HAP-1 (cell line): ENCODE measurements at regions not wholly inside any gene's neighbourhood (a gene's known extent, or its start where the extent isn't known, plus 50 kb on each side); places are given as distances from the start of the nearest gene placed in this dataset.

Source experiments
- DNase-seq, 2 experiments: peaks; one replicate each; pipeline ENCODE4 v3.0.0-alpha.2; 2016 to 2020; ENCODE audit warnings: low spot score in 2 of 2
- H3K27me3 ChIP-seq: fragments of 250-450 bp; sonication (Bioruptor Pico); 2 replicates; pipeline ENCODE4 v1.5.1; 2020; ENCODE audit warnings: low read depth, mild to moderate bottlenecking, moderate library complexity
- H3K36me3 ChIP-seq: fragments of 250-450 bp; sonication (Bioruptor Pico); replicated peaks from 2 replicates; pipeline ENCODE4 v1.5.1; 2020; ENCODE audit warnings: mild to moderate bottlenecking
- H3K4me1 ChIP-seq: fragments of 250-450 bp; sonication (Bioruptor Pico); 2 replicates; pipeline ENCODE4 v1.5.1; 2020; ENCODE audit warnings: mild to moderate bottlenecking
- H3K4me3 ChIP-seq: fragments of 250-450 bp; sonication (Bioruptor Pico); 2 replicates; pipeline ENCODE4 v1.5.1; 2020; ENCODE audit warnings: mild to moderate bottlenecking, moderate library complexity
- H3K9me3 ChIP-seq: fragments of 250-450 bp; sonication (Bioruptor Pico); 2 replicates; pipeline ENCODE4 v1.5.1; 2020; ENCODE audit warnings: mild to moderate bottlenecking, moderate library complexity
- in situ Hi-C: fragments of 300-500 bp; cut with MboI; formaldehyde crosslinking; loops from 3 replicates; pipeline ENCODE4 v1.14.3; 2020; ENCODE audit warnings: low sequenced_read_pairs, inconsistent platforms, mixed read lengths

- H3K4me1 ChIP-seq: no peaks in the 10 kb centered on the region
- in situ Hi-C loops: no loop called here
- no peak for DNase-seq
- no peak overlapping the region for H3K4me3 ChIP-seq
- no peaks in the 10 kb centered on the region for H3K27me3 ChIP-seq
- H3K9me3 ChIP-seq: no peaks in the 10 kb centered on the region
- no peaks in the 10 kb centered on the region for H3K36me3 ChIP-seq
These were observed 68.6 kb upstream of the IRX4 start for GRCh38 chr5:1951165-1951816.

GRCh38 chr5:1950708-1951103 lies 68.0 kb upstream of the IRX4 start:
- Histone ChIP-seq H3K4me3 (no peak overlapping the region), H3K36me3 (no peaks in the 10 kb centered on the region), H3K9me3 (no peaks in the 10 kb centered on the region), H3K4me1 (no peaks in the 10 kb centered on the region), H3K27me3 (no peaks in the 10 kb centered on the region)
- DNase-seq: no peak
- in situ Hi-C loops: no loop called here

DNA sequence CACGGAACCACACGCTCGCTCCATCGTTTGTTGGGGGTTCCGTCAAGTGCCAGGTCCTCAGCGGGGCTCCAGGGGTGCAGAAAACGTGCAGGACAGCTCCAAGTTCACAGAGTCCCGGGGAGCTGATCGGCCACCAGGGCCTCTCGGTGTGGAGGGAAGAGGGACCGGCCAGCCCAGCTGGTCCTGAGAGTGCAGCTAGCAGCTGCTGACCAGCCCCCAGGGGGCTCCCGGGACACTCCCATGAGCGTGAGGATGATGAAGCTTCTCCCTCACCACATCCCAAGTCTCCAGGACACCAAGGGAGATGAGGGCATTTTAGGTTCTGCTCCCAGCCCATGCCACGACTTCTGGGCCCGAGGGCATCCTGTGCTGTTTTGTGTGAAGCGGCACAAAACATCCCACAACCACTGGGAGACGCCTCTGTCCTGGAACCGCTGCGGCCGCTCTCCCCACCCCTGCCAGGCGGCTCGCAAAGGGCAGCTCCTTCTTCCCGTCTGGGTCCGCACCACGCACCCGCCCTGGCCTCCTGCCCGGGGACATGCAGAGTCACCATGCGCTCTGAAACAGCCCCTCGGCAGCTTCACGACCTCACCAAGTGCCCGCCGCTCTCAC lies 67.5 kb upstream of the IRX4 start:
- Histone ChIP-seq H3K36me3 (no peaks in the 10 kb centered on the region), H3K4me3 (no peak overlapping the region), H3K27me3 (no peaks in the 10 kb centered on the region), H3K9me3 (no peaks in the 10 kb centered on the region), H3K4me1 (no peaks in the 10 kb centered on the region)
- in situ Hi-C loops: no loop called here
- DNase-seq: no peak

GRCh38 chr5:1949253-1949652 lies 66.5 kb upstream of the IRX4 start:
- Histone ChIP-seq H3K4me3 (no peak overlapping the region), H3K27me3 (no peaks in the 10 kb centered on the region), H3K9me3 (no peaks in the 10 kb centered on the region), H3K4me1 (no peaks in the 10 kb centered on the region), H3K36me3 (no peaks in the 10 kb centered on the region)
- DNase-seq: no peak
- in situ Hi-C loops: no loop called here

- Histone ChIP-seq H3K4me1 (no peaks in the 10 kb centered on the region), H3K36me3 (no peaks in the 10 kb centered on the region), H3K4me3 (no peak overlapping the region), H3K27me3 (no peaks in the 10 kb centered on the region), H3K9me3 (no peaks in the 10 kb centered on the region)
- in situ Hi-C loops: no loop called here
- no peak for DNase-seq
These were observed 66.0 kb upstream of the IRX4 start for GRCh38 chr5:1948663-1949191.

DNA sequence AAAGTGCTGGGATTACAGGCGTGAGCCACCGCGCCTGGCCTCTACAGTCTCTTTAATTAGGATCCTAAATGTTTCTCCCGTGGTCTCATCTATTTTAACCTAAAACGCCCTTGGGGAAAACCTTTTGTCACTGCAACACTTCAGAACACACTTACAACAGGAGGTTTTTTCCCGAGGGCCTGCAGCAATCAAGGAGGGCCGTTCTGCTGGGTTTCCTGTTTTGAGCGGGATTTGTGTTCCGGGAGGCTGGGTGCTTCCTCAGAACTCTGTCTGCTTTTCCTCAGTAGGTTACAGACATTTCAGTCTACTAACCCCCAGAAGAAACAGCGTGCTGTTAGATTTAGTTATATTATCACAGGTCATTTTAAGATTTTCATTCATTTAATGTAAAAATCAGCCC lies 65.4 kb upstream of the IRX4 start:
- Histone ChIP-seq H3K36me3 (no peaks in the 10 kb centered on the region), H3K4me3 (no peak overlapping the region), H3K9me3 (no peaks in the 10 kb centered on the region), H3K27me3 (no peaks in the 10 kb centered on the region), H3K4me1 (no peaks in the 10 kb centered on the region)
- DNase-seq: no peak
- in situ Hi-C loops: no loop called here

GRCh38 chr5:1946776-1947175 lies 64.1 kb upstream of the IRX4 start:
- Histone ChIP-seq H3K4me1 (no peaks in the 10 kb centered on the region), H3K36me3 (no peaks in the 10 kb centered on the region), H3K4me3 (no peak overlapping the region), H3K27me3 (no peaks in the 10 kb centered on the region), H3K9me3 (no peaks in the 10 kb centered on the region)
- in situ Hi-C loops: no loop called here
- no peak for DNase-seq

- Histone ChIP-seq H3K27me3 (no peaks in the 10 kb centered on the region), H3K36me3 (no peaks in the 10 kb centered on the region), H3K4me3 (no peak overlapping the region), H3K9me3 (no peaks in the 10 kb centered on the region), H3K4me1 (no peaks in the 10 kb centered on the region)
- no peak for DNase-seq
- in situ Hi-C loops: no loop called here
These were observed 63.5 kb upstream of the IRX4 start for GRCh38 chr5:1946122-1946677.

DNA sequence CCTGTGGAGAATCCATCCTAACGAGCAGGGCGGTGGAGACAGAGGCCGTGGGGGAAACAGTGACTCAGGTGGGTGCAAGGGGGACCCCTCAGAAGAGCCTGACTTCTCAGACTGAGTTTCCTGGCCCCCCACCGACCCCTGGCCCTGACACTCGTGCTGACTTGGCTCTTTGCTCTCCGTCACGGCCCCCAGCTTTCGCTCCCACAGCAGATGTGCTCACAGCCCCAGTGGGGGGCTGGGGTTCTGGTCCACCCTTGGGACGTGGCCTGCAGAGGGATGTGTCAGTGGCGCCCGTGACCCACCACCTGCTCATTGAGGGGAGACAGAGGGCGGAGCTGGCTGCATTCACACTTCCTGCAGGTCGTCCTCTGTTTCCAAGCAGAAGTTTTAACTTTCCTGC lies 62.9 kb upstream of the IRX4 start:
- in situ Hi-C loops: no loop called here
- Histone ChIP-seq H3K4me3 (no peak overlapping the region), H3K27me3 (no peaks in the 10 kb centered on the region), H3K36me3 (no peaks in the 10 kb centered on the region), H3K4me1 (no peaks in the 10 kb centered on the region), H3K9me3 (no peaks in the 10 kb centered on the region)
- no peak for DNase-seq

- Histone ChIP-seq H3K36me3 (no peaks in the 10 kb centered on the region), H3K4me1 (no peaks in the 10 kb centered on the region), H3K27me3 (no peaks in the 10 kb centered on the region), H3K4me3 (no peak overlapping the region), H3K9me3 (no peaks in the 10 kb centered on the region)
- DNase-seq: no peak
- in situ Hi-C loops: no loop called here
These were observed 61.7 kb upstream of the IRX4 start for GRCh38 chr5:1944408-1944807.

DNA sequence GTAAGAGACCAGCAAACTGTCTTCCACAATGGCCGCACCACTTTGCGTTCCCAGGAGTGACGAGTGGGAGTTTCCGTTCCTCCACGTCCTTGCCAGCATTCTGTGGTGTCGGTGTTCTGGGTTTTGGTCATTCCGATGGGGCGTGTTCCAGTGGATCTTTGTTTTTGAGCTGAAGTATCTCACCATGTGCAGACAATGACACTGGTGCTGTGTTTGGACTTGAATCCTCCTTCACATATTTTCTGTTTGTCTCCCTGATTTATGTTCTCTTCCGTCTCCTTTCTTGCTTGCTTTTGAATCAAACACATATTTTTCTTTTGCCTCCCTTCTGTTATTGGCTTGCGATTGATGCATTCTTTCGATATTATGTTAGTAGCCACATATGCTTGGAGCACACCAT lies 60.8 kb upstream of the IRX4 start:
- Histone ChIP-seq H3K36me3 (no peaks in the 10 kb centered on the region), H3K27me3 (no peaks in the 10 kb centered on the region), H3K4me3 (no peak overlapping the region), H3K9me3 (no peaks in the 10 kb centered on the region), H3K4me1 (no peaks in the 10 kb centered on the region)
- no peak for DNase-seq
- in situ Hi-C loops: no loop called here

- H3K36me3 ChIP-seq: no peaks in the 10 kb centered on the region
- no peaks in the 10 kb centered on the region for H3K9me3 ChIP-seq
- in situ Hi-C loops: no loop called here
- no peaks in the 10 kb centered on the region for H3K4me1 ChIP-seq
- H3K27me3 ChIP-seq: no peaks in the 10 kb centered on the region
- DNase-seq: no peak
- H3K4me3 ChIP-seq: no peak overlapping the region
These were observed 59.9 kb upstream of the IRX4 start for GRCh38 chr5:1942630-1943029.

- H3K9me3 ChIP-seq: no peaks in the 10 kb centered on the region
- H3K4me1 ChIP-seq: no peaks in the 10 kb centered on the region
- no peaks in the 10 kb centered on the region for H3K27me3 ChIP-seq
- no peak for DNase-seq
- H3K4me3 ChIP-seq: no peak overlapping the region
- no peaks in the 10 kb centered on the region for H3K36me3 ChIP-seq
- in situ Hi-C loops: no loop called here
These were observed 59.4 kb upstream of the IRX4 start for GRCh38 chr5:1942158-1942557.

DNA sequence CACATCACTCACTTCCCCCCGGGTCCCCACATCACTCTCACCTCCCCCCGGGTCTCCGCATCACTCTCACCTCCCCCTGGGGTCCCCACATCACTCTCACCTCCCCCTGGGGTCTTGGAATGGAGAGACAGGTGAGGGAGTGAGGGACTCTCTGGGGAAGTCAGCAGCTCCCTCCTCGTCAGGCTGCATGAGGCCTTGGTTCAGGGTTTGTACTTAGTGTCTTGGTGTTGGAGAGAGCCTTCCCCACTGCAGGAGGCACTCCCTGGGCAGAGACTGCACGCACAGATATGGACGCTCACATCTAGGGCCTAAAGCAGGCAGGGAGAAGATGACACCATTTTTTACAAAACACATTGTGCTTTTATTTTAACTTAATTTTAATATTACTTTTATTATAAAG lies 56.5 kb upstream of the IRX4 start:
- no peaks in the 10 kb centered on the region for H3K36me3 ChIP-seq
- no peak for DNase-seq
- no peak overlapping the region for H3K4me3 ChIP-seq
- in situ Hi-C loops: no loop called here
- no peaks in the 10 kb centered on the region for H3K4me1 ChIP-seq
- H3K9me3 ChIP-seq: no peaks in the 10 kb centered on the region
- H3K27me3 ChIP-seq: no peaks in the 10 kb centered on the region
